HUES48 (cell line): ENCODE measurements at regions not wholly inside any gene's neighbourhood (a gene's known extent, or its start where the extent isn't known, plus 50 kb on each side); places are given as distances from the start of the nearest gene placed in this dataset.

ENCODE experiments used
- H3K27ac ChIP-seq: one replicate; pipeline ENCODE4 v1.7.0; 2013; ENCODE audit warnings: low read depth, low read length, inconsistent platforms
- H3K27me3 ChIP-seq: 2 replicates; pipeline ENCODE4 v1.6.1; 2013; ENCODE audit warnings: mild to moderate bottlenecking, low read length; ENCODE audit not compliant: control insufficient read depth, insufficient read depth
- H3K36me3 ChIP-seq: 2 replicates; pipeline ENCODE4 v1.6.1; 2013; ENCODE audit warnings: low read length; ENCODE audit not compliant: control insufficient read depth, insufficient read depth
- H3K4me1 ChIP-seq: 2 replicates; pipeline ENCODE4 v1.6.1; 2013; ENCODE audit warnings: mild to moderate bottlenecking, low read length; ENCODE audit not compliant: control insufficient read depth, insufficient read depth
- H3K4me3 ChIP-seq: 2 replicates; pipeline ENCODE4 v1.5.1; 2013; ENCODE audit warnings: mild to moderate bottlenecking, low read depth, low read length
- H3K9ac ChIP-seq: 2 replicates; pipeline ENCODE4 v1.6.1; 2013; ENCODE audit warnings: mild to moderate bottlenecking, low read depth, low read length, moderate library complexity
- H3K9me3 ChIP-seq: 2 replicates; pipeline ENCODE4 v1.6.1; 2013; ENCODE audit warnings: low read length; ENCODE audit not compliant: control insufficient read depth, insufficient read depth

DNA sequence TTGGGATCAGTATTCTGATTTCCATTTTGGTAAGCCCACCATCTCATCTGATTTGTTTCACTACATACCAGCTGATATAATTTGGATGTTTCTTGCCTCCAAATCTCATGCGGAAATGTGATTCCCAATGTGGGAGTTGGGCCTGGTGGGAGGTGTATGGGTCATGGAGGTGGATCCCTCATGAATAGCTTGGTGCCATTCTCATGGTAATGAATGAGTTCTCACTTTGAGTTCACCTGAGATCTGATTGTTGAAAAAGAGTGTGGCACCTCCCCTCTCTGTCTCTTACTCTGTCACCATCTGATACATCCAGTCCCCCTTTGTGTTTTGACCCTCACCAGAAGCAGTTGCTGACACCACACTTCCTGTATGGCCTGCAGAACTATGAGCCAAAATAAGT, 347.3 kb downstream of the ARL4A start:
- no peak overlapping the region for H3K9ac ChIP-seq
- no peaks in the 10 kb centered on the region for H3K27me3 ChIP-seq
- H3K4me1 ChIP-seq, result peaks cover 29% of the 10 kb centered on the region
- H3K27ac ChIP-seq, result peak overlapping the region; percentile 26
- no peaks in the 10 kb centered on the region for H3K36me3 ChIP-seq
- peaks cover 12% of the 10 kb centered on the region; the same call in 1 of the 2 replicates for H3K9me3 ChIP-seq
- no peak overlapping the region for H3K4me3 ChIP-seq

GRCh38 chr7:13035233-13035632, 347.8 kb downstream of the ARL4A start:
- Histone ChIP-seq H3K27me3 (no peaks in the 10 kb centered on the region), H3K9ac (no peak overlapping the region), H3K9me3 (peaks cover 12% of the 10 kb centered on the region; the same call in 1 of the 2 replicates), H3K4me3 (no peak overlapping the region), H3K27ac (peak overlapping the region; percentile 22), H3K4me1 (peaks cover 29% of the 10 kb centered on the region), H3K36me3 (no peaks in the 10 kb centered on the region)

- Histone ChIP-seq H3K9ac (no peak overlapping the region), H3K9me3 (peaks cover 12% of the 10 kb centered on the region; the same call in 1 of the 2 replicates), H3K27ac (no peak overlapping the region), H3K4me3 (no peak overlapping the region), H3K4me1 (peaks cover 29% of the 10 kb centered on the region), H3K36me3 (no peaks in the 10 kb centered on the region), H3K27me3 (no peaks in the 10 kb centered on the region)
Measured at GRCh38 chr7:13036256-13036780, 348.9 kb downstream of the ARL4A start.

GRCh38 chr7:13037216-13037615, 349.8 kb downstream of the ARL4A start:
- Histone ChIP-seq H3K27ac (no peak overlapping the region), H3K4me3 (no peak overlapping the region), H3K27me3 (no peaks in the 10 kb centered on the region), H3K36me3 (no peaks in the 10 kb centered on the region), H3K4me1 (peaks cover 23% of the 10 kb centered on the region), H3K9ac (no peak overlapping the region), H3K9me3 (peaks cover 12% of the 10 kb centered on the region; the same call in 1 of the 2 replicates)

GRCh38 chr7:13041368-13041988, 354.0 kb downstream of the ARL4A start:
- peaks cover 2% of the 10 kb centered on the region; the same call in 1 of the 2 replicates for H3K9me3 ChIP-seq
- H3K4me3 ChIP-seq, result no peak overlapping the region
- no peak overlapping the region for H3K9ac ChIP-seq
- no peaks in the 10 kb centered on the region for H3K27me3 ChIP-seq
- no peak overlapping the region for H3K27ac ChIP-seq
- H3K36me3 ChIP-seq, result no peaks in the 10 kb centered on the region
- 0 out of 2 replicates have a peak, but pooled peaks cover 5% of the 10 kb centered on the region for H3K4me1 ChIP-seq

GRCh38 chr7:13042605-13043236, 355.3 kb downstream of the ARL4A start:
- Histone ChIP-seq H3K9me3 (no peaks in the 10 kb centered on the region), H3K4me3 (no peak overlapping the region), H3K27me3 (no peaks in the 10 kb centered on the region), H3K27ac (no peak overlapping the region), H3K9ac (no peak overlapping the region), H3K36me3 (no peaks in the 10 kb centered on the region), H3K4me1 (0 out of 2 replicates have a peak, but pooled peaks cover 5% of the 10 kb centered on the region)

DNA sequence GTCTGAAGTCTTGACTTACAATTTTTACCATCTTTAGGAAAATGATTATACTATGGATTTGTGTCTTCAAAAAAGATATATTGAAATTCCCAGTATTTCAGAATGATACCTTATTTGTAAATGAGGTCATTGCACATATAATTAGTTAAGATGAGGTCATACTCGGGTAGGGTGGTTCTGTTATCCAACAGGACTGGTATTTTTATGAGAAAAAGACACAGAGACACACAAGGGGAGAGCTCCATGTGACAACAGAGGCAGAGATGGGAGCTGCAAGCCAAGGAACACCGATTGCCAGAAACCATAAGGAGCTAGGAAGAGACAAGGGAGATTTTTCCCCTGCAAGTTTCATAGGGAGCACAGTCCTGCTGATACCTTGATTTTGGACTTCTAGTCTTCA, 356.9 kb downstream of the ARL4A start:
- 0 out of 2 replicates have a peak, but pooled peaks cover 5% of the 10 kb centered on the region for H3K4me1 ChIP-seq
- no peak overlapping the region for H3K4me3 ChIP-seq
- no peak overlapping the region for H3K27ac ChIP-seq
- H3K27me3 ChIP-seq, result no peaks in the 10 kb centered on the region
- no peaks in the 10 kb centered on the region for H3K36me3 ChIP-seq
- H3K9ac ChIP-seq, result no peak overlapping the region
- no peaks in the 10 kb centered on the region for H3K9me3 ChIP-seq

DNA sequence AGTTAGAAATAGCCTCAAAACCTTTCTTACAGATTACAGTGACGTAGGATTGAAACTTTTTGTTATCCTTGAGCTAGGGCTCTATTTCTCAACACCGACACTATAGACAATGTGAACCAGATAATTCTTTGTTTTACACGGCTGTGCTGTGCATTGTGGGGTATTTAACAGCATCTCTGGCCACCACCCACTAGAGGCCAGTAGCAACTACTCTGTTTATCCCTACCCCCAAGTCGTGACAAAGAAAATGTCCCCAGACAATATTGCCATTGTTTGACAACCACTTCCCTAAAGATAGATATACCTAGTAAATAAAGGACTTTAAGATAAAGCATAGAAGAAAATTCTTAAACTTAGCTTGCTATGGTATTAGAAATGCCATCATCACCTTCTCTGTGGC, 359.6 kb downstream of the ARL4A start:
- Histone ChIP-seq H3K27ac (no peak overlapping the region), H3K4me3 (no peak overlapping the region), H3K9me3 (no peaks in the 10 kb centered on the region), H3K36me3 (no peaks in the 10 kb centered on the region), H3K27me3 (no peaks in the 10 kb centered on the region), H3K9ac (no peak overlapping the region), H3K4me1 (0 out of 2 replicates have a peak, but pooled peaks cover 5% of the 10 kb centered on the region)

DNA sequence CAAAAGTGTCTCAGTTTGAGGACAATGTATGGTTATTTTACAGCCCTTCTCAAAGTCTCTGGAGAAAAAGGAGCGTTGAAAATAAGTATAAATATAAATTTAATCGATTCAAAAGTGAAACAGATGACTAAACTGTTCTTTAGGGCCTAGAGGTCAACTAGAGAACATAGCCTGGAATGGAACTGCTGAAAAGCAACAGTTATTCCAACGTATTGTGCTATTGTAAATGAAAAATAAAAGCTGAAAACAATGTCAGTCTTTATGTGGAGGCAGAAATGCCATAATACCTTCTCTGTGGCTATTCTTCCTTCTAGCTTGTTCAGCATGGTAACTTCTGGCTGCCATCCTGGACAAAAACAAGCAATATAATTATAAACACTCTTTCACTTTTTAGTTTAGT, 362.5 kb downstream of the ARL4A start:
- no peak overlapping the region for H3K27ac ChIP-seq
- no peak overlapping the region for H3K4me3 ChIP-seq
- H3K36me3 ChIP-seq, result no peaks in the 10 kb centered on the region
- no peaks in the 10 kb centered on the region for H3K27me3 ChIP-seq
- H3K9me3 ChIP-seq, result no peaks in the 10 kb centered on the region
- H3K4me1 ChIP-seq, result no peaks in the 10 kb centered on the region
- no peak overlapping the region for H3K9ac ChIP-seq

DNA sequence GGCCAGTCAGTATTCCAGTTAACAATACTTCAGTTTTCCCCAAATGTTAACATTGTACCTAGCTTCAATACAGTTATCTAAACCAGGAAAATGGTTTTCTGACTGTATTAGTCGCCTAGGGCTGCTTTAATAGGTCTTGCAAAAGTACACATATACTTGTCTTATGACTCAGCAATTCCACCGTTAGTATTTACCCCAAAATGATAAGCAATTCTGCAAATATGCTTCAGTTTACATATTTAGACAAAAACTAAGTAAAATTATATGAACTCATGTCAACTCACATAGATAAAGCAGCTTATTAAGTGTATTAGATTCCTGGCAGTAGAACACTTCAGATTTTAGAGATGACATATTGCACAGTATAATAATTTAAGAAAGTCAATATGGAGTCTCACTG, 363.3 kb downstream of the ARL4A start:
- Histone ChIP-seq H3K9ac (no peak overlapping the region), H3K27ac (no peak overlapping the region), H3K36me3 (no peaks in the 10 kb centered on the region), H3K27me3 (no peaks in the 10 kb centered on the region), H3K4me1 (no peaks in the 10 kb centered on the region), H3K4me3 (no peak overlapping the region), H3K9me3 (no peaks in the 10 kb centered on the region)

DNA sequence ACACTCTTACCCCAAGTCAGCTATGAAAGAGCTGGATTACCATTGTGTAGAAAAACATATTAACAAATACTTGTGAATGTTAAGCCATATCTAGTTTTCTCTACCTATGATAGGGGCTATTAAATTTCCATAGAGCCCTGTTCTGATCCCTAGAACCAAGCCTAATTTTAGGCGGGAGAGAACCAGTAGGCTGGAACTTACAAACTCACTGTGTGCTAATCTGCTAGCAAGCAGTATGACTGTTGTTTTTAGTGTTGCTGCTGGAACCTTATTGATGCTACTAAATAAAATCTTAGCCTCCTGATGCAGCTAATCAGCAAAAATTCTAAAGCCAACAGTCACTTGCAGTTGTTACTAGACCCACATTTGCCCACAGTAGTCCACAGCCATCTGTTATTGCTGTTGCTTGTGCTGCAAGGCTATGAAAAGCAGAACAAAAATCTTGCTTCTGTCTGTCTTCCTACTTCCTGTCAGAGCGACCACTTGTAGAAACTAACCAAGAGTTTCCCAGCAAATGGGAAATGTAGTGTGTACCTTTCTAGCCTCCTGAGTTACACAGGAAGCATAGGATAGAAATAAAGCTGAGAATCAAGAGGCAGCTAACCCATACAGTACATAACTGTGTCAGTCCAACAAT, 368.4 kb downstream of the ARL4A start:
- no peak overlapping the region for H3K27ac ChIP-seq

More for the DNA sequence above, 368.4 kb downstream of the ARL4A start:
- Histone ChIP-seq H3K36me3 (no peaks in the 10 kb centered on the region), H3K9ac (no peak overlapping the region), H3K27me3 (no peaks in the 10 kb centered on the region), H3K9me3 (no peaks in the 10 kb centered on the region), H3K4me1 (no peaks in the 10 kb centered on the region), H3K4me3 (no peak overlapping the region)
